IMR-90 (cell line): ENCODE measurements at regions not wholly inside any gene's neighbourhood (a gene's known extent, or its start where the extent isn't known, plus 50 kb on each side); places are given as distances from the start of the nearest gene placed in this dataset.

Experiments used
- ATAC-seq: fragments of 200-7000 bp; cut with Tn5 transposase; 2 replicates; pipeline ENCODE4 v1.9.1; 2020; ENCODE audit warnings: low read depth, mild to moderate bottlenecking, moderate library complexity
- BruUV-seq: library from RNA; stranded (reverse); fragments of 400-500 nt; replicated peaks from 2 replicates; lab custom pipeline; 2021; lab: Mats Ljungman, UMichigan
- CTCF ChIA-PET: fragments of 300-600 bp; formaldehyde crosslinking; extraction: SDS; loops from one replicate; lab custom pipeline; 2021; ENCODE audit warnings: antibody characterized with exemption; lab: Yijun Ruan, JAX
- POLR2A ChIA-PET: fragments of 300-600 bp; sonication (Branson Sonifier 250); formaldehyde crosslinking; loops from one replicate; lab custom pipeline; 2022; ENCODE audit warnings: antibody characterized with exemption; ENCODE audit not compliant: unreplicated experiment; lab: Charles Lee
- DNase-seq: peaks from one replicate; pipeline ENCODE4 v3.0.0; 2013
- H2AFZ ChIP-seq: replicated peaks from 2 replicates; pipeline ENCODE3; 2013; ENCODE audit warnings: low read length, mild to moderate bottlenecking; ENCODE audit not compliant: poor library complexity
- H2AK5ac ChIP-seq: 2 replicates; pipeline ENCODE4 v1.6.1; 2013; ENCODE audit warnings: low read depth, low read length, inconsistent platforms
- H2AK9ac ChIP-seq: replicated peaks from 2 replicates; pipeline ENCODE3; 2013; ENCODE audit warnings: mild to moderate bottlenecking, low read depth, low read length, moderate library complexity; ENCODE audit not compliant: poor library complexity
- H2BK120ac ChIP-seq: 2 replicates; pipeline ENCODE4 v1.6.1; 2013; ENCODE audit warnings: low read depth, low read length, inconsistent platforms
- H2BK15ac ChIP-seq: 3 replicates; pipeline ENCODE4 v1.6.1; 2013; ENCODE audit warnings: low read depth, low read length, inconsistent platforms
- H2BK20ac ChIP-seq: 2 replicates; pipeline ENCODE4 v1.6.1; 2013; ENCODE audit warnings: low read depth, mild to moderate bottlenecking, inconsistent platforms, low read length, moderate library complexity
- H2BK5ac ChIP-seq: 2 replicates; pipeline ENCODE4 v1.6.1; 2013; ENCODE audit warnings: mild to moderate bottlenecking, low read depth, low read length, inconsistent platforms; ENCODE audit not compliant: poor library complexity, severe bottlenecking
- H3K14ac ChIP-seq: replicated peaks from 2 replicates; pipeline ENCODE4 v1.6.1; 2013; ENCODE audit warnings: low read depth, low read length, inconsistent platforms
- H3K18ac ChIP-seq: 2 replicates; pipeline ENCODE4 v1.6.1; 2013; ENCODE audit warnings: low read depth, low read length, control low read depth
- H3K23ac ChIP-seq: 2 replicates; pipeline ENCODE4 v1.6.1; 2013; ENCODE audit warnings: low read depth, low read length, inconsistent platforms
- H3K27ac ChIP-seq: 2 replicates; pipeline ENCODE4 v1.5.1; 2013; ENCODE audit warnings: mild to moderate bottlenecking, control low read depth, low read length; ENCODE audit not compliant: insufficient read depth
- H3K27me3 ChIP-seq: 2 replicates; pipeline ENCODE4 v1.6.1; 2013; ENCODE audit warnings: low read length; ENCODE audit not compliant: control insufficient read depth, insufficient read depth
- H3K36me3 ChIP-seq: 2 replicates; pipeline ENCODE4 v1.6.1; 2013; ENCODE audit warnings: low read length, mixed read lengths; ENCODE audit not compliant: control insufficient read depth, insufficient read depth
- H3K4ac ChIP-seq: 2 replicates; pipeline ENCODE4 v1.6.1; 2013; ENCODE audit warnings: low read depth, low read length, inconsistent platforms
- H3K4me1 ChIP-seq: 2 replicates; pipeline ENCODE4 v1.6.1; 2013; ENCODE audit warnings: low read length, mixed read lengths; ENCODE audit not compliant: control insufficient read depth, insufficient read depth
- H3K4me2 ChIP-seq: 2 replicates; pipeline ENCODE4 v1.6.1; 2013; ENCODE audit warnings: low read depth, mild to moderate bottlenecking, control low read depth, low read length, moderate library complexity
- H3K4me3 ChIP-seq: 2 replicates; pipeline ENCODE4 v1.5.1; 2013; ENCODE audit warnings: low read depth, mild to moderate bottlenecking, control low read depth, low read length, moderate library complexity; ENCODE audit not compliant: insufficient read depth
- H3K56ac ChIP-seq: 2 replicates; pipeline ENCODE4 v1.6.1; 2013; ENCODE audit warnings: low read length, inconsistent platforms; ENCODE audit not compliant: insufficient read depth; ENCODE audit errors: extremely low read depth
- H3K79me1 ChIP-seq, 2 experiments: 2 replicates each; pipeline ENCODE4 v1.6.1; 2013; ENCODE audit warnings: low read length in 2 of 2, inconsistent platforms in 1 of 2, low read depth in 1 of 2
- H3K9ac ChIP-seq: 2 replicates; pipeline ENCODE4 v1.6.1; 2013; ENCODE audit warnings: low read depth, low read length, control low read depth
- H3K9me1 ChIP-seq: 2 replicates; pipeline ENCODE4 v1.6.1; 2013; ENCODE audit warnings: low read length, inconsistent platforms; ENCODE audit not compliant: insufficient read depth
- H3K9me3 ChIP-seq: 2 replicates; pipeline ENCODE4 v1.6.1; 2013; ENCODE audit warnings: low read length; ENCODE audit not compliant: control insufficient read depth, insufficient read depth
- H4K20me1 ChIP-seq: 2 replicates; pipeline ENCODE4 v1.6.1; 2013; ENCODE audit warnings: low read length, inconsistent platforms; ENCODE audit not compliant: insufficient read depth
- H4K5ac ChIP-seq: 2 replicates; pipeline ENCODE4 v1.6.1; 2013; ENCODE audit warnings: mild to moderate bottlenecking, low read depth, low read length, control low read depth
- H4K8ac ChIP-seq, 2 experiments: 2 replicates each; pipeline ENCODE4 v1.6.1; 2013; ENCODE audit warnings: low read depth in 2 of 2, low read length in 2 of 2, control low read depth in 1 of 2, inconsistent platforms in 1 of 2
- H4K91ac ChIP-seq: 2 replicates; pipeline ENCODE4 v1.6.1; 2013; ENCODE audit warnings: low read depth, low read length, inconsistent platforms; ENCODE audit not compliant: insufficient read depth
- ELK1 ChIP-seq: fragments of 150-350 bp; IDR thresholded peaks from 2 replicates; pipeline ENCODE4 v1.6.1; 2016; ENCODE audit warnings: low read depth, mild to moderate bottlenecking, low read length, moderate library complexity, borderline replicate concordance
- FOS ChIP-seq: fragments of 150-350 bp; IDR thresholded peaks from 2 replicates; pipeline ENCODE4 v1.6.1; 2016; ENCODE audit warnings: low read depth, low read length
- MAFK ChIP-seq: IDR thresholded peaks from 2 replicates; pipeline ENCODE4 v1.6.1; 2012; ENCODE audit warnings: low read depth, low read length, improper control_type of control experiment
- MXI1 ChIP-seq: IDR thresholded peaks from 2 replicates; pipeline ENCODE4 v1.6.1; 2012; ENCODE audit warnings: low read depth, mild to moderate bottlenecking, low read length, moderate library complexity, borderline replicate concordance
- RAD21 ChIP-seq: IDR thresholded peaks from 2 replicates; pipeline ENCODE4 v1.6.1; 2012; ENCODE audit warnings: low read length, improper control_type of control experiment
- RCOR1 ChIP-seq: IDR thresholded peaks from 2 replicates; pipeline ENCODE4 v1.6.1; 2012; ENCODE audit warnings: mild to moderate bottlenecking, low read length, improper control_type of control experiment; ENCODE audit not compliant: insufficient replicate concordance
- RFX5 ChIP-seq: IDR thresholded peaks from 2 replicates; pipeline ENCODE4 v1.8.0; 2012; ENCODE audit warnings: low read depth, mild to moderate bottlenecking, low read length, moderate library complexity
- WGBS, 2 experiments: methylation state at CpG; one replicate each; pipeline versions ENCODE4 v1.1.5 to v1.1.7; 2013; ENCODE audit warnings: missing lambda C conversion rate in 2 of 2; ENCODE audit not compliant: insufficient read length in 1 of 2; ENCODE audit errors: extremely low coverage in 2 of 2; 5-methylcytosine and 5-hydroxymethylcytosine counted together
- dilution Hi-C: fragments of 300-500 bp; cut with HindIII; formaldehyde crosslinking; loops from one replicate; pipeline ENCODE4 v1.14.3; 2018; ENCODE audit warnings: low sequenced_read_pairs; ENCODE audit not compliant: unreplicated experiment
- in situ Hi-C: fragments of 300-500 bp; cut with MboI; formaldehyde crosslinking; loops from 3 replicates; pipeline ENCODE4 v1.14.3; 2019; ENCODE audit warnings: low sequenced_read_pairs, inconsistent platforms, mixed read lengths
- intact Hi-C: fragments of 100-400 bp; cut with micrococcal nuclease; formaldehyde crosslinking; loops from 2 replicates; pipeline ENCODE4 v1.10.0; 2022

- H3K18ac ChIP-seq = no peak overlapping the region
- H3K4me3 ChIP-seq = no peak overlapping the region
- POLR2A ChIA-PET = interaction anchor here (0.7 kb wide), 1 partner anchor 14 kb away, joined by 5 read pairs; no protein-coding TSS in a partner anchor
- H4K91ac ChIP-seq = no peak overlapping the region
- CTCF ChIA-PET = no interaction called here
- H3K27ac ChIP-seq = no peak overlapping the region
- no TSS peak for BruUV-seq
- dilution Hi-C loops (no loop called here), in situ Hi-C loops (no loop called here), intact Hi-C loops (no loop called here)
- no peak overlapping the region for H2AK9ac ChIP-seq
- H3K9me3 ChIP-seq = no peaks in the 10 kb centered on the region
- H2BK15ac ChIP-seq = no peak overlapping the region
- H4K5ac ChIP-seq = no peak overlapping the region
- TF ChIP-seq ELK1 = no peak
- no peak for TF ChIP-seq RAD21
- no peak for TF ChIP-seq RFX5
- no peak for TF ChIP-seq MXI1
- TF ChIP-seq MAFK = no peak
- TF ChIP-seq RCOR1 = no peak
- no peak for TF ChIP-seq FOS
- no CpG with 5 or more reads among the region's 4 CpGs for WGBS, 2 experiments
- no peak overlapping the region for H3K4ac ChIP-seq
- no peaks in the 10 kb centered on the region for H4K20me1 ChIP-seq
- no peaks in the 10 kb centered on the region for H3K9me1 ChIP-seq
- no peak overlapping the region for H2AFZ ChIP-seq
- H2BK5ac ChIP-seq = no peak overlapping the region
- H3K9ac ChIP-seq = no peak overlapping the region
- ATAC-seq (no peak), DNase-seq (peak; percentile 1)
- H3K27me3 ChIP-seq = no peaks in the 10 kb centered on the region
- no peak overlapping the region for H4K8ac ChIP-seq
- no peak overlapping the region for H2BK20ac ChIP-seq
- no peak overlapping the region for H3K56ac ChIP-seq
- no peak overlapping the region for H3K14ac ChIP-seq
- H2AK5ac ChIP-seq = no peak overlapping the region
- H3K36me3 ChIP-seq = no peaks in the 10 kb centered on the region
- H3K79me1 ChIP-seq = no peaks in the 10 kb centered on the region
- H3K23ac ChIP-seq = no peak overlapping the region
- H3K4me2 ChIP-seq = no peak overlapping the region
- H2BK120ac ChIP-seq = no peak overlapping the region
- H3K4me1 ChIP-seq = peaks cover 2% of the 10 kb centered on the region; the same call in 1 of the 2 replicates
Observed at GRCh38 chr12:87444039-87444438, 585.2 kb downstream of the C12orf50 start.
